Sigmoid colon (tissue), 3 donors: ENCODE measurements at regions not wholly inside any gene's neighbourhood (a gene's known extent, or its start where the extent isn't known, plus 50 kb on each side); places are given as distances from the start of the nearest gene placed in this dataset.
"Not testable (repeated sequence)": the region's sequence is repeated elsewhere in the genome, so short reads cannot be mapped to it uniquely, and the experiment has no call there.

Experiments
- POLR2A ChIP-seq, 2 donors: fragments of 450-650 bp; IDR thresholded peaks; one replicate each; pipeline ENCODE4 v1.6.1; 2016; ENCODE audit warnings: antibody characterized with exemption in 2 of 2, mild to moderate bottlenecking in 2 of 2, moderate library complexity in 2 of 2
- TF ChIP-seq, protein P1 (sequence below), 4 experiments: fragments of 450-650 bp in 3 of 4; fragments of 200-600 bp in 1 of 4; IDR thresholded peaks; one replicate each; pipeline ENCODE4 v1.5.1; 2016 to 2019; ENCODE audit warnings: antibody characterized with exemption in 4 of 4, mild to moderate bottlenecking in 3 of 4, moderate library complexity in 2 of 4

GRCh38 chr15:39262995-39263772 lies 317.7 kb upstream of the THBS1 start:
- TF ChIP-seq, protein P1, sequence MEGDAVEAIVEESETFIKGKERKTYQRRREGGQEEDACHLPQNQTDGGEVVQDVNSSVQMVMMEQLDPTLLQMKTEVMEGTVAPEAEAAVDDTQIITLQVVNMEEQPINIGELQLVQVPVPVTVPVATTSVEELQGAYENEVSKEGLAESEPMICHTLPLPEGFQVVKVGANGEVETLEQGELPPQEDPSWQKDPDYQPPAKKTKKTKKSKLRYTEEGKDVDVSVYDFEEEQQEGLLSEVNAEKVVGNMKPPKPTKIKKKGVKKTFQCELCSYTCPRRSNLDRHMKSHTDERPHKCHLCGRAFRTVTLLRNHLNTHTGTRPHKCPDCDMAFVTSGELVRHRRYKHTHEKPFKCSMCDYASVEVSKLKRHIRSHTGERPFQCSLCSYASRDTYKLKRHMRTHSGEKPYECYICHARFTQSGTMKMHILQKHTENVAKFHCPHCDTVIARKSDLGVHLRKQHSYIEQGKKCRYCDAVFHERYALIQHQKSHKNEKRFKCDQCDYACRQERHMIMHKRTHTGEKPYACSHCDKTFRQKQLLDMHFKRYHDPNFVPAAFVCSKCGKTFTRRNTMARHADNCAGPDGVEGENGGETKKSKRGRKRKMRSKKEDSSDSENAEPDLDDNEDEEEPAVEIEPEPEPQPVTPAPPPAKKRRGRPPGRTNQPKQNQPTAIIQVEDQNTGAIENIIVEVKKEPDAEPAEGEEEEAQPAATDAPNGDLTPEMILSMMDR (IDR thresholded peaks at IDR 0.05) = not testable (repeated sequence)
- not testable (repeated sequence) for TF ChIP-seq POLR2A (IDR thresholded peaks at IDR 0.05)
